ENCODE measurements at regions not wholly inside any gene's neighbourhood (a gene's known extent, or its start where the extent isn't known, plus 50 kb on each side); places are given as distances from the start of the nearest gene placed in this dataset.

DNA sequence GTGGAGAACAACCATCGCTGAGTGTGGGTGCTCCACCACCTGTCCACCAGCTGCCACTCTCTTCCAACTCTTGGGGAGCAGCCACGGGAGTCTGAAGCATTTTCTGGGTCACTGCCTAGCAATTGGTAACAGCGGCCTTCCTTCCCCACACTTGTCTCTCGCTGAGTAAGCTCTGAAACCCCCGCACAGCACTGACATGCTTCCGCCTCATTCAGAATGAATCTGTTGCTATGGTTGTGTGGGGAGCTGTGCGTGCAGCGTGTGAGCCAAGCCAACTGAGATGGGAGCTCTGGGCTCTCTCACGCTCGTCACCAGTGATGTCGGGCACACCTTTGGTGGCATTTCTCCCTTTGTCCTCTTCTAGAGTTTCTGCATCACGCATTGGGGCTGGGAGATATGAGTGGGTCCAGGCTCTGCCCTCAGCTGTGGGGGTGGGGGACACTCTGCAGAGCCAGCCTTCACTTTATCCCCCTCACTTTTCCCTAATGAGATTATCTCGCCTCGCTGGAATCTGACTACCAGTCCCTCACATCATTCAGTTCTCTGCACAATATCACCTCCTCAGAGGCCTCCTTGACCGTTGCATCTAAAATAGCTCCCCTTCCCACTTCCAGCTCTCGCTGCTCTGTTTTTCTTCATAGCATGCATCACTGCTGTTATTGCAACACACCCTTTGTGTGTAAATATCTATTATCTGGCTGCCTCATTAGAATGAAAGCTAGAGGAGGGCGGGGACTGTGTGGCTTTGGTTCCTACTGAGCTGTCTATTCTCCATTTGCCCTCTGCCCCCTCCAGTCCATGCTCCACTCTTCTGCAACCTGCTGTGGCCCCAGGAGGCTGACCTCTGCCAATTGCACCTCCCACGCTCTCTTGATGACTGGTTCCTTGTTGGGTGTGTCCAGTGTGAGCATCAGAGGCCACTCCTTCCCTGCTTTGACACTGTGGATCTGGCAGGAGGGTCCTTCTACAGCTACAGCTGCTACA, 569.9 kb upstream of the CADM1 start:
- DNase-seq (ENCODE audit: low read depth): no peak
- H3K4me3 ChIP-seq (ENCODE audit: low read depth, low read length): no peak overlapping the region

DNA sequence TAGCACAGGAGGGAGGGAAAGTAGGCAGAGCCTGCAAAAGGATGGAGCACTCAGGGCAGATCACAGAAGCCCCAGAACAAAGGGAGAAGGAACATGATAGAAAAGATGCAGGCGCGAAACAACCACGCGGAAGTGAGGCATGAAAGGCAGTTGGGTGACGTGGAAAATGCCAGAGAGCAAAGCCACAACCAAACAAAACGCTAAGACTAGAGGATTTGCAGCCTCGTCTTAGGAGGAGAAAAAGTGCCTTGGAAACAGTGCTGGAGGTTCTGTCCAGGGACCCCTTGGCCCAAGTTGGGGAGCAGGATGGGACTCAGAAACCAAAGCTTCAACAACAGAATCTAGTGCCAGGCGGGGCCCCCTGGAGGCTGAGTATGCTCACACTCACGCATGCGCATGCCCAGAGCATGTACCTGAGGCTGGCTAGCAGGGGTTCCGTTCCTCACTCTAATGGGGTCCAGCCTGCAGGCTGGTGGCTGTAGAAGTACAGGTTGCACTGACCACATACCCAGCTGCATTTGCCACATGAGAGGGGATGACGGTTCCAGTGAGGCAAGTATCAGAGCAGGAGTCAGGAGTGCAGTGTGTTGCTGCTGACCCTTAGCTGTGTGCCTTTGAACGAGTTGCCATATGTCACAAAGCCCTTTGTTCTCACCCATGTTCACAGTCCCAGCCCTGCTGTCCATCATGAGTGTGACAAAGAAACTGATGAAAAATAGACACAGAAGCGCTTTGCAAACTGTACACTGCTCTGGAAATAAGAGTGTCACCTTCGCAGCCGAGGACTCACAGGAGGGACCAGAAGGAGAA, 568.6 kb upstream of the CADM1 start:
- TF ChIP-seq CTCF (IDR thresholded peaks at IDR 0.05; ENCODE audit: insufficient read depth, low read depth, low read length): no peak
- DNase-seq (ENCODE audit: low read depth): no peak
- no peak overlapping the region for H3K4me3 ChIP-seq (ENCODE audit: low read depth, low read length)

More for the DNA sequence above, 569.9 kb upstream of the CADM1 start:
- no peak for TF ChIP-seq CTCF (IDR thresholded peaks at IDR 0.05; ENCODE audit: insufficient read depth, low read depth, low read length)

DNA sequence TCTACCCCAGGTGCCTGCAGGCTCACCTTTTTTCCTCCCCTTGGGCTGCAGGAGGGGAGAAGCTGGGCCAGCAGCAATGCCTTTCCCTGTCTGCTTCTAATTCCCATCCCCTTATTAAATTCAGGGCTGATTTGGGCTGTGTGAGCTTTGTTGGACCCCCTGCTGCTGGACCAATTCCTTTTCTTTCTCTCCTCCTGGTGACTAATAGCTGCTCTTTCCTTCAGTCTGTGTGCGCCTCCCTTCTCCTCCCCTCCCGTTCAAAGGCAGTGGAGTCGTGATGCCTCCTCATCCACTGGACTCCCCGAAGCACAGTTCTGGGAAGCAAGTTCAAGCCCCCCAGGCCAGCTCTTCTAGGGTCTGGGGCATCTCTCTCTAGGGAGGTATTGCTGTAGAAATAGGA, 567.9 kb upstream of the CADM1 start:
- H3K4me3 ChIP-seq (ENCODE audit: low read depth, low read length): no peak overlapping the region
- TF ChIP-seq CTCF (IDR thresholded peaks at IDR 0.05; ENCODE audit: insufficient read depth, low read depth, low read length): no peak
- no peak for DNase-seq (ENCODE audit: low read depth)

GRCh38 chr11:116071241-116071640, 567.0 kb upstream of the CADM1 start:
- H3K4me3 ChIP-seq (ENCODE audit: low read depth, low read length): no peak overlapping the region
- no peak for DNase-seq (ENCODE audit: low read depth)
- no peak for TF ChIP-seq CTCF (IDR thresholded peaks at IDR 0.05; ENCODE audit: insufficient read depth, low read depth, low read length)

DNA sequence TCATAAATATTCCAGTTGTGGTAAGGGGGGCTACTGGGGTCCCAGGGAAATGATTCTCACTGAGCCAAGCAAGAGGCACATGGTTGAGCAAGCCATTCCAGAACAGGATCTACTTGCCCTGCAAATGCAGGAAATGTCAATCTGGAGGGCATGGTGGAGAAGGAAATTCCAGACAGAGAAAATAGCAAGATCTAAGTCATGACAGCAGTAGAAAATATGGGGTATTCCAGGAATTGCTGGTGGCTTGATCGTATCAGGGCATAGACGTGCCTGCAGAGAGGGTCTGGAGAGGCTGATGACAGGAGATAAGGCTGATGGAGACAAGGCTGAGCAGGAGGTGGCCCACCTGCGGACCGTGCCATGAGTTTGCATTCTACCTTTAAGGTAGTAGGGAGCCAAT, 566.3 kb upstream of the CADM1 start:
- DNase-seq (ENCODE audit: low read depth): no peak
- no peak for TF ChIP-seq CTCF (IDR thresholded peaks at IDR 0.05; ENCODE audit: insufficient read depth, low read depth, low read length)
- no peak overlapping the region for H3K4me3 ChIP-seq (ENCODE audit: low read depth, low read length)

DNA sequence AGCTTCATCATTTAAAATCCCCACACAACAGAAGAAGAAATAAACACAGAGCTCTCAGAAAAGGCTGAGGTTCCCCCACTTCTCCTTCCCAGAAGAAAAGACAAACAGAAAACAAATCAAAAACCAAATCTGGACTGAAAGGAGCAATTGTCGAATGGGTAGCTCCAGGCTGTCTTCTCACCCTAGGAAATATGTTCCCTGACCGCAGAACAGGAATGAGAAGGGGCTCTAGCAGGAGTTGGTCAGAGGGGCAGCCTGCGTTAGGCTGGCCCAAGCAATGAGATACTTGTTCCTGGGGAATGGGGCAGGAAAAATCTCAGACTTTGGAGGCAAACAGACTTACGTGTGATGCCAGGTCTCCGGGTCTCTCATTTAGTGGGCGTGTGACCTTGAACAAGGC, 562.6 kb upstream of the CADM1 start:
- no peak for DNase-seq (ENCODE audit: low read depth)
- TF ChIP-seq CTCF (IDR thresholded peaks at IDR 0.05; ENCODE audit: insufficient read depth, low read depth, low read length): no peak
- no peak overlapping the region for H3K4me3 ChIP-seq (ENCODE audit: low read depth, low read length)
